ENCODE measurements at regions not wholly inside any gene's neighbourhood (a gene's known extent, or its start where the extent isn't known, plus 50 kb on each side); places are given as distances from the start of the nearest gene placed in this dataset.

GRCh38 chr4:178037459-178038214 lies 595.4 kb upstream of the AGA start (continued):
- TF ChIP-seq ZNF790 (CRISPR knock-in tag; IDR thresholded peaks at IDR 0.05; ENCODE audit: borderline replicate concordance) (no peak), TFE3 (CRISPR knock-in tag; IDR thresholded peaks at IDR 0.05) (no peak), KLF6 (CRISPR knock-in tag; IDR thresholded peaks at IDR 0.05) (no peak)

- FAIRE-seq: no peak
- no peak overlapping the region for H3K27ac ChIP-seq (ENCODE audit: extremely low read length, insufficient read depth, low read length)
- H3K79me2 ChIP-seq (ENCODE audit: insufficient read depth, low read length): no peaks in the 10 kb centered on the region
- in situ Hi-C loops (cut with HindIII; ENCODE audit: extremely low pct_ligation_motif_present, low pct_unique_long_range_greater_than_20kb) (no loop called here), intact Hi-C loops (cut with micrococcal nuclease; ENCODE audit: unreplicated experiment) (no loop called here)
- ChIA-PET CTCF (ENCODE audit: low intra/inter-chr PET ratio, low total read pairs) (no interaction called here), POLR2A (no interaction called here)
- no peak for DNase-seq (ENCODE audit: low spot score)
- no peak overlapping the region for H3K4me3 ChIP-seq (replicated peaks in 1 of 3; ENCODE audit: insufficient read depth in 1 of 3, low read depth in 2 of 3, low read length in 3 of 3)
- no peak overlapping the region for H3K9ac ChIP-seq (ENCODE audit: insufficient read depth, low read depth, low read length)
- H2AFZ ChIP-seq (ENCODE audit: low read length): no peak overlapping the region
- H3K27me3 ChIP-seq (ENCODE audit: control insufficient read depth in 1 of 2, insufficient read depth in 2 of 2, low read length in 2 of 2): no peaks in the 10 kb centered on the region; a peak in 1 of 5 replicates
- H3K4me2 ChIP-seq (ENCODE audit: low read depth, low read length): no peak overlapping the region
- no TSS peak for BruUV-seq (replicated peaks)
- TF ChIP-seq TOE1 (CRISPR knock-in tag; IDR thresholded peaks at IDR 0.05): no peak
- TF ChIP-seq ZNF296 (CRISPR knock-in tag; conservative IDR thresholded peaks at IDR 0.05): no peak
- no peak for TF ChIP-seq NCOA1 (CRISPR knock-in tag; IDR thresholded peaks at IDR 0.05)
- no peak for TF ChIP-seq POGK (CRISPR knock-in tag; conservative IDR thresholded peaks at IDR 0.05)
- no peak for TF ChIP-seq ZNF672 (CRISPR knock-in tag; IDR thresholded peaks at IDR 0.05)
- no peak for TF ChIP-seq ETS1 (CRISPR knock-in tag; IDR thresholded peaks at IDR 0.05)
- TF ChIP-seq KLF16 (CRISPR knock-in tag; IDR thresholded peaks at IDR 0.05): no peak
- TF ChIP-seq ZBTB34 (CRISPR knock-in tag; IDR thresholded peaks at IDR 0.05): no peak
- no peak for TF ChIP-seq CBFB (CRISPR knock-in tag; IDR thresholded peaks at IDR 0.05)
- TF ChIP-seq TFDP1 (CRISPR knock-in tag; IDR thresholded peaks at IDR 0.05; ENCODE audit: borderline replicate concordance): no peak
- no peak for TF ChIP-seq ZFP62 (CRISPR knock-in tag; IDR thresholded peaks at IDR 0.05)
- no peak for TF ChIP-seq MEF2D (CRISPR knock-in tag; IDR thresholded peaks at IDR 0.05)
- no peak for TF ChIP-seq ZNF598 (CRISPR knock-in tag; IDR thresholded peaks at IDR 0.05; ENCODE audit: borderline replicate concordance)
- TF ChIP-seq MED8 (CRISPR knock-in tag; IDR thresholded peaks at IDR 0.05; ENCODE audit: insufficient replicate concordance): no peak
- peaks cover 32% of the 10 kb centered on the region for H3K9me3 ChIP-seq (ENCODE audit: low read length)
- no peaks in the 10 kb centered on the region for H3K36me3 ChIP-seq (replicated peaks in 1 of 2; ENCODE audit: control insufficient read depth in 1 of 2, insufficient read depth in 2 of 2, low read length in 2 of 2)
- ATAC-seq: no peak
- no peaks in the 10 kb centered on the region for H3K4me1 ChIP-seq (ENCODE audit: insufficient read depth, low read length)
- no peaks in the 10 kb centered on the region for H4K20me1 ChIP-seq (ENCODE audit: insufficient read depth, low read length)
- 0% methylated on average over 1 of the region's 1 CpG for WGBS (ENCODE audit: low lambda C conversion rate)
Measured at GRCh38 chr4:178056996-178057395, 614.8 kb upstream of the AGA start.

Measured in HepG2 (cell line).